Activated CD4-positive, CD25-positive, alpha-beta regulatory T cell treated with anti-CD3 and anti-CD28 coated beads, Interleukin-2, amount 50 U/mL, for 24 hours (primary cell): ENCODE measurements at regions not wholly inside any gene's neighbourhood (a gene's known extent, or its start where the extent isn't known, plus 50 kb on each side); places are given as distances from the start of the nearest gene placed in this dataset.

Source experiments
- ATAC-seq, 2 donors: fragments of 150-1000 bp; cut with Tn5 transposase; one replicate each; pipeline ENCODE4 v1.10.0; 2021; ENCODE audit warnings: mild to moderate bottlenecking in 1 of 2, moderate library complexity in 1 of 2

- no peak for ATAC-seq
Observed at GRCh38 chr12:60148831-60149230, 553.0 kb downstream of the SLC16A7 start.

GRCh38 chr12:60152756-60153155 lies 556.9 kb downstream of the SLC16A7 start:
- no peak for ATAC-seq

- no peak for ATAC-seq
Observed at GRCh38 chr12:60159761-60160160, 563.9 kb downstream of the SLC16A7 start.

- ATAC-seq: no peak
Observed at GRCh38 chr12:60162988-60163720, 567.3 kb downstream of the SLC16A7 start.

- ATAC-seq: no peak
Observed at GRCh38 chr12:60165781-60166180, 570.0 kb downstream of the SLC16A7 start.

GRCh38 chr12:60168441-60168840 lies 572.6 kb downstream of the SLC16A7 start:
- ATAC-seq: no peak

GRCh38 chr12:60169904-60170303 lies 574.1 kb downstream of the SLC16A7 start:
- no peak for ATAC-seq

GRCh38 chr12:60172266-60173211 lies 576.7 kb downstream of the SLC16A7 start:
- ATAC-seq: no peak

GRCh38 chr12:60173224-60174170 lies 577.7 kb downstream of the SLC16A7 start:
- no peak for ATAC-seq

- ATAC-seq: no peak
Observed at GRCh38 chr12:60174476-60174875, 578.6 kb downstream of the SLC16A7 start.

GRCh38 chr12:60174941-60175340 lies 579.1 kb downstream of the SLC16A7 start:
- no peak for ATAC-seq

- ATAC-seq: no peak
Observed at GRCh38 chr12:60176891-60177290, 581.1 kb downstream of the SLC16A7 start.

GRCh38 chr12:60180298-60180697 lies 584.5 kb downstream of the SLC16A7 start:
- no peak for ATAC-seq

- no peak for ATAC-seq
Observed at GRCh38 chr12:60182354-60182753, 586.5 kb downstream of the SLC16A7 start.

GRCh38 chr12:60184096-60184495 lies 588.3 kb downstream of the SLC16A7 start:
- ATAC-seq: no peak

- no peak for ATAC-seq
Observed at GRCh38 chr12:60185060-60185459, 589.2 kb downstream of the SLC16A7 start.

GRCh38 chr12:60191271-60191670 lies 595.4 kb downstream of the SLC16A7 start:
- no peak for ATAC-seq

- no peak for ATAC-seq
Observed at GRCh38 chr12:60191676-60192359, 596.0 kb downstream of the SLC16A7 start.

- ATAC-seq: no peak
Observed at GRCh38 chr12:60194678-60195077, 598.8 kb downstream of the SLC16A7 start.

GRCh38 chr12:60195483-60195882 lies 599.7 kb downstream of the SLC16A7 start:
- no peak for ATAC-seq

GRCh38 chr12:60196366-60196765 lies 600.5 kb downstream of the SLC16A7 start:
- ATAC-seq: no peak

GRCh38 chr12:60197589-60197988 lies 601.8 kb downstream of the SLC16A7 start:
- ATAC-seq: no peak
